ENCODE measurements at regions not wholly inside any gene's neighbourhood (a gene's known extent, or its start where the extent isn't known, plus 50 kb on each side); places are given as distances from the start of the nearest gene placed in this dataset.

- DNase-seq (ENCODE audit: low read depth) = no peak
- no peak for TF ChIP-seq CTCF (IDR thresholded peaks at IDR 0.05; ENCODE audit: insufficient read depth, low read length)
Measured at GRCh38 chr3:181985386-181985785, 273.7 kb downstream of the SOX2 start.

GRCh38 chr3:181987736-181988135 is 276.0 kb downstream of the SOX2 start:
- no peak overlapping the region for H3K4me3 ChIP-seq (ENCODE audit: low read depth, low read length)
- no peak for TF ChIP-seq CTCF (IDR thresholded peaks at IDR 0.05; ENCODE audit: insufficient read depth, low read length)
- no peak for DNase-seq (ENCODE audit: low read depth)

More at GRCh38 chr3:181985386-181985785, 273.7 kb downstream of the SOX2 start:
- H3K4me3 ChIP-seq (ENCODE audit: low read depth, low read length) = no peak overlapping the region

- no peak for TF ChIP-seq CTCF (IDR thresholded peaks at IDR 0.05; ENCODE audit: insufficient read depth, low read length)
- H3K4me3 ChIP-seq (ENCODE audit: low read depth, low read length) = no peak overlapping the region
- no peak for DNase-seq (ENCODE audit: low read depth)
Measured at GRCh38 chr3:181998828-181999227, 287.1 kb downstream of the SOX2 start.

- no peak overlapping the region for H3K4me3 ChIP-seq (ENCODE audit: low read depth, low read length)
- TF ChIP-seq CTCF (IDR thresholded peaks at IDR 0.05; ENCODE audit: insufficient read depth, low read length) = no peak
- no peak for DNase-seq (ENCODE audit: low read depth)
Measured at GRCh38 chr3:181999314-181999713, 287.6 kb downstream of the SOX2 start.

- no peak overlapping the region for H3K4me3 ChIP-seq (ENCODE audit: low read depth, low read length)
- no peak for DNase-seq (ENCODE audit: low read depth)
- TF ChIP-seq CTCF (IDR thresholded peaks at IDR 0.05; ENCODE audit: insufficient read depth, low read length) = no peak
Measured at GRCh38 chr3:182000447-182000846, 288.7 kb downstream of the SOX2 start.

- no peak for TF ChIP-seq CTCF (IDR thresholded peaks at IDR 0.05; ENCODE audit: insufficient read depth, low read length)
- no peak overlapping the region for H3K4me3 ChIP-seq (ENCODE audit: low read depth, low read length)
- no peak for DNase-seq (ENCODE audit: low read depth)
Measured at GRCh38 chr3:182005219-182005618, 293.5 kb downstream of the SOX2 start.

GRCh38 chr3:182005701-182006100 is 294.0 kb downstream of the SOX2 start:
- no peak for TF ChIP-seq CTCF (IDR thresholded peaks at IDR 0.05; ENCODE audit: insufficient read depth, low read length)
- no peak for DNase-seq (ENCODE audit: low read depth)
- no peak overlapping the region for H3K4me3 ChIP-seq (ENCODE audit: low read depth, low read length)

Data from fibroblast of the aortic adventitia (primary cell).